DMS153 (cell line): ENCODE measurements at regions not wholly inside any gene's neighbourhood (a gene's known extent, or its start where the extent isn't known, plus 50 kb on each side); places are given as distances from the start of the nearest gene placed in this dataset.
"Not testable (repeated sequence)": the region's sequence is repeated elsewhere in the genome, so short reads cannot be mapped to it uniquely, and the experiment has no call there.

Experiments
- DNase-seq: peaks from one replicate; lab custom pipeline; 2025; lab: John Stamatoyannopoulos, UW

DNA sequence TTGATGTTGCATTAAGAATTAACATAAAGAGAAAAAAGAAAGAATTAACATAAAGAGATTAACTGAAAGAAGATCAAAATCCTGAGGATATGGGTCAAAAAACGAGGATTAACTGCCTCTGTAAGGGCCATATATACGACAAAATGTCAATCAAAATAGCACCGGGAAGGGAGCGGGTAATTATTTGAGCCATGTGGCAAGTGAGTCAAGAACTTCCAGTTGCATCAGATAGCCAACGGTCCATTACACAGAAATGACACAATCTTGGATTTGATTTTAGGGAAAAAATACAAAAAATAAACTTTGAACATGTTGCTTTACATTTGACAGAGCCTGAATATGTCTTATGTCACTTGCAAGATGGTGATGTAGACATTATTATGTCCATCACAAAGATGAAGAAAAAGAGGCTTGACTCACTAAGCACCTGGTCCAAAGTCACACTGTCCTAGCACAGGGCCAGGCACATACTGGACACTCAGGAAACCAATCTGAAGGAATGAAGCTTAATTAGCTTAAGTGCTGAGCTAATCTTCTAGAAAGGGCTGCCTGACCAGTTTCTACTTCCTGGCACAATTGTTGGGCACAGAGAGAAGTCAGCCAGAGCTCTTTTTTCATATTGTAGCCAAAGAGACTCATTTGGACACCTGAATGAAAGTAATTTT lies 273.2 kb upstream of the PAPPA start:
- no peak for DNase-seq

DNA sequence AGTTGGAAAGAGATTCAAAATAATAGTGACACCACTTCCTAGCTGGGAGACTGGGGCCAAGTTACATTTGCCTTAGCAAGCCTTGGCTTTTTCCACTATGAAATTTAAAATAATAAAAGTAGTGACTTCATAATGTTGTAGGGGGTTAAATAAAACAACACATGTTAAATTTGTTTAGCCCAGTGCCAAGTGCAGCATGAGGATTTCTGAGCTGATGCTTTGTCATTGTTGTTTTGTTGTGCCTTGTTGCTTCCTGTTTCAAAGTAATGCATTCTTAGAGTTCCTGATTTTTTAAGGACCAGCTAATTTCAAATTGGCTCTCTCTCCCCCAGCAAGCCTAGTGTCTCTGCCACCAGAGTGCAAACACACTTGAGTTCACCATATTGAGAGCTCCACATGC lies 270.7 kb upstream of the PAPPA start:
- DNase-seq = no peak

DNA sequence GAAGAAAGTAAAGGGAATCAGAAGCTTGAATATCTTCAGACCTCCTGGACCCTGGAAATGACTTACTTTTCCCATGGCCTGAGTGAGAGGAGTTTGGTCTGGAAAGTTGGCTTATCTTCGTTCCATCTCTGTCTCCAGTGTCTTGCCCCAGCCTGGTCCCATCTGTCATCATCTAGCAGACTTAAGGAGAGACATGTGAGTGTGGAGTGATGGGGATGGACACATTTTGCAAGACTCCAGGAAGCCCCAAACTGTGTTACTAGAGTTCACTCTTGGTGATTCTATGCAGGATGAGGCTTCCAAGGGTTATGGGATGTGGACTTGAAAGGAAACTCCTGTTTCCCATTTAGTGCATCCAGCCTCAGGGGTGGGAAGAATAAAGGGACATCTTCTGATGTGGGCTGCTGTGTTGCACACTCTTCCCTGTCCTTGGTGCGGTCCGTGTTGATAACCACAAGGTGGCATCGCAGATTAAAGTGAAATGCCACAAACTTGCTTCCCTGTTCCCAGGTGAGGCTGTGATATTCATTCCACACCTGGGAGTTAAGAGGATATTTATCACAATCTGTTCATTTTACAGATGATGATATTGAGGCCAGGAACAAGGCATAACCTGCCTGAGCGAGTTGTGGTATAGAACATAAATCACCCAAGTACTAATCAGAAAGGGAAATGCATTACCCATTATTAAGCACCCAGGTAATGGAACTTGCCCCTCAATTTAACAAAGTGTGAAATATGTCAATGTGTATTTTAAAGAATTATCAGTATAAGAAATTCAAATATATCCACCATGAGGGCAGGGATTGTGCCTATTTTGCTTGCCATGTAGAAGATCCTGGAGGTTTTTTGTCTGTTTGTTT lies 269.9 kb upstream of the PAPPA start:
- DNase-seq = peak; percentile 46

DNA sequence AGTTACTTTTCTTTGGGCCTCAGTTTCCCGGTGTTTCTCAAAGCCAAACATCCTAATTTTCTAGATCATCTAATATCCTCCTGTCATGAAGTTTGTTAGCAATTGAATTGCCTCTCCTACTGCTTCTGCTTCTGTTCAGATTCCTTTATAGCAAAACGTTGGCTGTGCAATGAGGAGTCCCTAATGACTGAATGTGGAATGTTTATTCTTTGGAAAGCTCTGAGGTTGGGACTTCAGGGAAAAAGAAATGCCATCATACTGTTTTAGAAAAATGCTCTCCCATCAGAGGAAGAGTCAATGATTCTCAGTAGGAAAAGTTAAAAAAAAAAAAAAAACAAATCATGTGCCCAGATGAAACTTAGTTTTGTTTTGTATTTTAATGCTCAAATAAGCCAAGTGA lies 268.7 kb upstream of the PAPPA start:
- no peak for DNase-seq

GRCh38 chr9:115888131-115888530 lies 265.5 kb upstream of the PAPPA start:
- no peak for DNase-seq

GRCh38 chr9:115891929-115892328 lies 261.7 kb upstream of the PAPPA start:
- DNase-seq = no peak

GRCh38 chr9:115898478-115898877 lies 255.1 kb upstream of the PAPPA start:
- not testable (repeated sequence) for DNase-seq

DNA sequence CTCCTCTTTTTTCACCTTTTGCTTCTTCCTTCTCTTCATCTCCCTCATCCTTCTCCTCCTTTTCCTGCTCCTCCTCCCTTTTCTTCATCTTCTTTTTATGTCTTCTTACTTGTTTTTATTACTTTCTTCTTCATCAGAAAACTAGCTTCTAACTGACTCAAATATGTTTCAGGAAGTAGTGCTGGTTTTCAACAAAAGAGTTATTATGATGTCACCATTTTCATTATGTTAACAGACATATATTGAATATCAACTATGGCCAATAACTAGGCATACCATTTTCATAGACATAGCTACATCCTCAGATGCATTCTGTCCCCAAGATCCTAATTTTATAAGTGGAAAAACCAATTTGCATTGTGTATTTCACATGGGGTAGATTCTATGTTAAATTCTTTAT lies 252.9 kb upstream of the PAPPA start:
- DNase-seq = no peak

DNA sequence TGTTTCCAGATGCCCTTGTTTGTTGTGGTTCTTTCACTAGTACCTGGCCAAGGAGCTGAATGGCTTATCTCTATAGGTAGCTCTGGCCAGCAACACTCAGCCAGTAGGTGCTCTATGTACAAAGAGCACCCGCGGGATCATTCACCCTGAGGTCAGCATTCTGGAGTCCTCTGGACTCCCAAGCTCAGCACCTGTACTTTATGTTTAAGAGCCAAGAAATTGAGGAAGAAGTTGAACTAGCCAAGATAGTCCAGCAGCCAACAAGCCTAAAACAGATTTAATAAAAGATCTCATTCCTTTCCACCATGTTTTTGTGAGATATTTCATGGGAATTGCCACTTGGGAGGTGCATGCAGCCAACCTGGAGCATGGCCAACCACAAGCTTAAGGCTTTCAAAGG lies 242.6 kb upstream of the PAPPA start:
- no peak for DNase-seq

GRCh38 chr9:115912086-115912485 lies 241.5 kb upstream of the PAPPA start:
- no peak for DNase-seq

GRCh38 chr9:115913696-115914095 lies 239.9 kb upstream of the PAPPA start:
- no peak for DNase-seq

DNA sequence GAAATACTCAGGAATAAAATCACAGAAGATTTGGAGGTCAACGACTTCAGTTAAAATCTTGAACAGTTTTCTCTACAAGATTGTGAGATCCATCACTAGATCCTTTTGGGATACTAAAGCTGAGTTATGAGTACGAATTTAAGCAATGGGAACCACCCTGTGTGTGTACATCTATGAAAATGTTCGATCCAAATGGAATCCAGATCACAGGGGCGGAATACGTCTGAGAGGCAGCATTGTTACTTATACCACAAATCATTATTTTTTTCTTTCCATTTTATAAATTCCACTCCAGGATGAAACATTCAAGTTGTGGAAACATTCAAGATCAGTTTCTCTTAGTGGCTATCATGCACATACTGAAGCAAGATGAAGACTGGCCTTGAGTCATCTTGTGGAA lies 239.3 kb upstream of the PAPPA start:
- no peak for DNase-seq

GRCh38 chr9:115921301-115921700 lies 232.3 kb upstream of the PAPPA start:
- no peak for DNase-seq

DNA sequence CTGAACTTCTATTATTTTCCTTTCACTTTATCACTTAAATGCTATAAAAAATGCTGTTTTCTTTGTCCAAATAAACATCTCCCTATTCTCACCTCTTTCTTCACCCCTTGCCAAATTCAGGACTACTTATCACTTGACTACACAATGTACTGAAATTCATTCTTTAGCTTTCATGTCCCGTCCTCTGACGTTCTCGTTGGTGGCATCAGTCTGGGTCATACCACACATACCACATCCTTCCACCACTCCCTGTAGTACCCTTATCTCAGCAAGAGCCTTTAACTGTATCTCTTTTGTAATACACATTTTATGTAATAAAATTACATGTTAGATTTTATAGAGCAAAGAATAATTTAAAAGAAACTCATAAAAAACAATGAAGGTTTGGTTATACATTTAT lies 231.1 kb upstream of the PAPPA start:
- no peak for DNase-seq

DNA sequence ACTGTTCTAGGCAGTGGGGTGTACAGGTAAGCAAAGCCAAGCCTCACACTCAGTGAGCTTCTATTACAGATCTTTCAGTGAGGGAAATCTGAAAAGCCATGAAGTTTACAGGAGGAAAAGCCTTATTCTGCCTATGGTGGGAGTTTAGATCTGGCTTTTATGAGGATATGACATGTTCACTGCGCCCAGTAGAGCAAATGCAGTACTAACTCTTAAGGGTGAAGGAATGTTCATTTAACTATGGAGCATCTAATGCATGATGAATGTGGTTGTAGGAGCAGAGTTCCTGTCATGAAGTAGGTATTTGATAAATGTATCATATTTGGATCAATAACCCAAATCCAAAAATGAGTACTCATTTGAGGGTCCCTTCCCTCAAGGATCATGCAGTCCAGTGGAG lies 230.2 kb upstream of the PAPPA start:
- no peak for DNase-seq

DNA sequence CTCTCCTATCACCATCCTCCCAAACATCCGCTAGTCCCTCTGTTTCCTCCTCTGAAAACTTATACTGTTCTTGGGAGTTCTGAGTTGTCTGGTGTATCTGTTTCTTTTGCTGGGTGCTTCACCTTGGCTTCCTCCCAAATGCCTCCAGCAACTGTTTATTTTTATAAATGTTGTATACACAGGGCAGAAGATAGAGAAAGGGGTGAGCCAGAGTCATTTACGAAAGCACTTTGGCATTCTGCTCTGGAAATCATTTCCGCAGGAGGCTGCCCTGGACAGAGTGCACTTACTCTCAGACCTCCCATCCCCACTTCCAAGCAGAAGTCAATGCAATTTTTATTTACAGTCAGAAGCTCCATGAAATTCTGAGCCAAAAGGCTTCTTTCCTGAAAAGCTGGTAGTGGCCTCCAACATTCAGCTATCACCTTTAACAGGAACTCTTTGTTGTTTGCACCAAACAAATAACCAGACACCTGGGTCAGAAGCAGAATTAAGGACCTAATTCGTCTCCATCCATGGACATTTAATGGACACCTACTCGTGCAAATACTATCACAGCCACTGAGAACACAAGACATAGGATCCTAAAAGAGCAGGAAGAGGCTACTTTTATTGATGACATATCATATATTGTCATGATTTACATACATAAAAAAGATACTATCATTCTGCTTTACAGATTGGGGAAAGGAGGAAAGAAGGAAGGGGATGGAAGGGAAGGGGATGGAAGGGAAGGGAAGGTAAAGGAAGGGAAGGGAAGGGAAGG lies 229.5 kb upstream of the PAPPA start:
- DNase-seq = peak; percentile 20

- no peak for DNase-seq
Observed at GRCh38 chr9:115924669-115924987, 229.0 kb upstream of the PAPPA start.

- no peak for DNase-seq
Observed at GRCh38 chr9:115925424-115925823, 228.2 kb upstream of the PAPPA start.

GRCh38 chr9:115930472-115930871 lies 223.1 kb upstream of the PAPPA start:
- no peak for DNase-seq

DNA sequence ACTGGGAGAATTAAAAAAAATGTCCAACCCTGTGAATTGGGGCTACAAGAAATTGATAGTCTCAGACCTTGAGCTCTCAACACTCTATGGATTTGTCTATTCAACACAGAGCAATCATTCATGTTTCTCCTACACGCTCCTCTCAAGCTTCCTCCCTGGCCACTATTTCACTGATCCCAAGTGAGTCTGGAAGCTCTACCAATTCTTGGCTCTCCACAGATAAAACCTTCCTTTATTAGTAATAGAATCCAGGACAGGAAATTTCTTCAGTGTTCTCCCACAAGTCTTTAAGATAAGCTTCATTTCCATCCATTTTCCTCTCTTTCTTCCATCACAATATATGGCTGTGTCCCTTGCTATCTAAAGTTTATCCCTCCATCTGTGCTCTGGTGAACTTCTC lies 215.1 kb upstream of the PAPPA start:
- DNase-seq = no peak

DNA sequence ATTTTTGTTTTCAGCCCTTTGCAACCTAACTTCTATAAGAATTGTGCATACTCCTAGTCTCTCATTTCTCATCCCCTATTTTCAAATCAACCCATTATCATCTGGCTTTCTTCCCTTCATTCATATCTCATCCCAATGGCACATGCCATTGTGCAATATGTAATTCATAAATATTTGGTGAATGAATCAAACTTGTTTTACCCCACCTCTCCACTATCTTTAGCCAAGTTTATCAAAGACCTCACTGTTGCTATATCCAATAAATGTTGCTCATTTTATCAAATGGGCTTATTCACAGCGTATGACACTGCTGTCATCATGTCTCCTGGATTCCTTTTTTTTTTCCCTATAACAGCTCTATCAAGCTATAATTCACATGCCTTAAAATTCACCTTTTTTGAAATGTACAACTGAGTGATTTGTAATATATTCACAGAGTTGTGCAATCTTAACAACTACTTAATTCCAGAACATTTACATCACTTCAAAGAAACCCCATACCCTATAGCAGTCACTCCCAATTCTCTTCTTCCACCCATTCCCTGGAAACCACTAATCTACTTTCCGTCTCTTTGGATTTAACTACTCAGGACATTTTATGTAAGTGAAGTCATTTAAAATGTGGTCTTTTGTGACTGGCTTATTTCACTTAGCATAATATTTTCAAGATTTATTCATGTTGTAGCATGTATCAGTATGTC lies 214.4 kb upstream of the PAPPA start:
- DNase-seq = no peak

DNA sequence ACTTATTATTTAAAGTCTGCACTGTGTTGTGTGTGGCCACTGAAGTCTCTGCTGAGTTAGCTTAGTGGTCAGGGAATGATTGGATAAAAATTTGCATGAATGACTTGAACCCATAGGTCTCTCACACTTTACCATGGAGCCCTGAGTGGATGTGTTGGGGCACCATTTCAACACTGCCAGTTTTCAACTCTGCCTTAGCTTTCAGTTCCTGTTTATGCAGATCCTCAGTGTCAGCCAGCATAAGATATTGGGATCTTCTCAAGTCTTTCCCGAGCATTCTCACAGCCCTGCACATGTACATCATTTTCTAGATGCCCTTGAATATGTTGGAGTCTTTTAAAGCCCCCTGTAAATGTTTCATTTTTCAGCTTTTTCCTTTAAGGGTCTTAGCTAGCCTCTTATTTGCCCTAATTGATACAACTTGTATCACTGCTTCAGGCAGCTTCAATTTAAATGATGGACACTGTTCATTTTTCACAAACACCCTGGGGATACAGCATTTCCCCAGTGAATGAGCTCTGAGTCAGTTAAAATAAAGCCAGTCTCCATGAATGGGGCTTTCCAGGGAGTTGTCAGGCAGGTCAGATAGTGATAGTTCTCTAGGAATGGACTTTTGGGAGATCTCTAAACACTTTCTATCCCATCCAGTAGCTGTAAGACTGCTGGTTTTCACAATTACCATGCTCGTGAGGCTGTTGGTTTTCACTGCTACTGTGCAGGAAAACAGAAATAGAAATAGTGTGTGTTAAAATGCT lies 211.9 kb upstream of the PAPPA start:
- no peak for DNase-seq
